ENCODE measurements at regions not wholly inside any gene's neighbourhood (a gene's known extent, or its start where the extent isn't known, plus 50 kb on each side); places are given as distances from the start of the nearest gene placed in this dataset.

GRCh38 chr12:58270966-58271705 is 329.8 kb downstream of the ATP23 start:
- FAIRE-seq = no peak

GRCh38 chr12:58272461-58272860 is 331.1 kb downstream of the ATP23 start:
- FAIRE-seq = no peak

- no peak for FAIRE-seq
These were observed 335.9 kb downstream of the ATP23 start for GRCh38 chr12:58277231-58277630.

GRCh38 chr12:58283553-58283952 is 342.2 kb downstream of the ATP23 start:
- FAIRE-seq = no peak

GRCh38 chr12:58285551-58285950 is 344.2 kb downstream of the ATP23 start:
- FAIRE-seq = no peak

GRCh38 chr12:58286353-58286752 is 345.0 kb downstream of the ATP23 start:
- no peak for FAIRE-seq

GRCh38 chr12:58288190-58288589 is 346.8 kb downstream of the ATP23 start:
- no peak for FAIRE-seq

GRCh38 chr12:58291106-58291505 is 349.7 kb downstream of the ATP23 start:
- FAIRE-seq = no peak

GRCh38 chr12:58293308-58293982 is 352.1 kb downstream of the ATP23 start:
- FAIRE-seq = no peak

GRCh38 chr12:58295268-58295667 is 353.9 kb downstream of the ATP23 start:
- no peak for FAIRE-seq

GRCh38 chr12:58296863-58297262 is 355.5 kb downstream of the ATP23 start:
- FAIRE-seq = no peak

GRCh38 chr12:58298803-58299202 is 357.4 kb downstream of the ATP23 start:
- no peak for FAIRE-seq

- FAIRE-seq = no peak
These were observed 358.0 kb downstream of the ATP23 start for GRCh38 chr12:58299371-58299770.

- FAIRE-seq = no peak
These were observed 359.8 kb downstream of the ATP23 start for GRCh38 chr12:58301038-58301729.

GRCh38 chr12:58301730-58302122 is 360.4 kb downstream of the ATP23 start:
- FAIRE-seq = no peak

- no peak for FAIRE-seq
These were observed 361.2 kb downstream of the ATP23 start for GRCh38 chr12:58302487-58303011.

- FAIRE-seq = no peak
These were observed 365.1 kb downstream of the ATP23 start for GRCh38 chr12:58306266-58307000.

GRCh38 chr12:58309806-58310205 is 368.4 kb downstream of the ATP23 start:
- no peak for FAIRE-seq

- FAIRE-seq = no peak
These were observed 369.0 kb downstream of the ATP23 start for GRCh38 chr12:58310368-58310767.

GRCh38 chr12:58310809-58311622 is 369.6 kb downstream of the ATP23 start:
- FAIRE-seq = peak; percentile 97

- no peak for FAIRE-seq
These were observed 371.9 kb downstream of the ATP23 start for GRCh38 chr12:58313091-58313855.

Data from endometrium (tissue), 2 donors.